H9 (cell line): ENCODE measurements at regions not wholly inside any gene's neighbourhood (a gene's known extent, or its start where the extent isn't known, plus 50 kb on each side); places are given as distances from the start of the nearest gene placed in this dataset.

Source experiments
- DNase-seq: peaks from one replicate; pipeline ENCODE4 v3.0.0-alpha.2; 2017
- H2AFZ ChIP-seq: one replicate; pipeline ENCODE4 v1.6.1; 2013; ENCODE audit warnings: mild to moderate bottlenecking, low read length, control low read depth, moderate library complexity
- H2AK5ac ChIP-seq: 2 replicates; pipeline ENCODE4 v1.6.1; 2013; ENCODE audit warnings: low read length, control low read depth, mixed read lengths; ENCODE audit not compliant: insufficient read length
- H2BK120ac ChIP-seq: one replicate; pipeline ENCODE4 v1.6.1; 2013; ENCODE audit warnings: low read depth, mild to moderate bottlenecking, low read length, control low read depth, inconsistent platforms; ENCODE audit not compliant: poor library complexity, severe bottlenecking
- H2BK12ac ChIP-seq: 2 replicates; pipeline ENCODE4 v1.6.1; 2013; ENCODE audit warnings: low read length, control low read depth, mixed read lengths, low read depth; ENCODE audit not compliant: insufficient read length
- H2BK15ac ChIP-seq: 2 replicates; pipeline ENCODE4 v1.6.1; 2013; ENCODE audit warnings: low read depth, low read length, control low read depth
- H2BK20ac ChIP-seq: one replicate; pipeline ENCODE4 v1.6.1; 2013; ENCODE audit warnings: low read depth, mild to moderate bottlenecking, low read length, control low read depth, inconsistent platforms; ENCODE audit not compliant: poor library complexity, severe bottlenecking
- H2BK5ac ChIP-seq: 2 replicates; pipeline ENCODE4 v1.6.1; 2013; ENCODE audit warnings: low read length, control low read depth, mixed read lengths; ENCODE audit not compliant: insufficient read length
- H3K14ac ChIP-seq: 2 replicates; pipeline ENCODE4 v1.6.1; 2013; ENCODE audit warnings: low read length, control low read depth; ENCODE audit not compliant: insufficient read depth
- H3K18ac ChIP-seq: 2 replicates; pipeline ENCODE4 v1.6.1; 2013; ENCODE audit warnings: low read depth, mild to moderate bottlenecking, mixed read lengths, low read length, control low read depth; ENCODE audit not compliant: insufficient read length
- H3K23ac ChIP-seq: 2 replicates; pipeline ENCODE4 v1.6.1; 2013; ENCODE audit warnings: low read length, control low read depth, mixed read lengths, low read depth; ENCODE audit not compliant: insufficient read length
- H3K23me2 ChIP-seq: 2 replicates; pipeline ENCODE4 v1.6.1; 2013; ENCODE audit warnings: low read depth, mild to moderate bottlenecking, mixed read lengths, low read length, control low read depth; ENCODE audit not compliant: insufficient read length, poor library complexity, severe bottlenecking
- H3K27ac ChIP-seq: 2 replicates; pipeline ENCODE4 v1.5.1; 2013; ENCODE audit warnings: low read length, control low read depth, mixed read lengths, low read depth; ENCODE audit not compliant: insufficient read length
- H3K27me3 ChIP-seq: 2 replicates; pipeline ENCODE4 v1.6.1; 2013; ENCODE audit warnings: low read length, control low read depth, inconsistent platforms; ENCODE audit not compliant: insufficient read depth
- H3K4ac ChIP-seq: 2 replicates; pipeline ENCODE4 v1.6.1; 2013; ENCODE audit warnings: low read depth, mild to moderate bottlenecking, control low read depth, inconsistent platforms, low read length, moderate library complexity
- H3K4me1 ChIP-seq: 2 replicates; pipeline ENCODE4 v1.6.1; 2013; ENCODE audit warnings: low read length, control low read depth, inconsistent platforms; ENCODE audit not compliant: insufficient read depth
- H3K4me2 ChIP-seq: 2 replicates; pipeline ENCODE4 v1.6.1; 2013; ENCODE audit warnings: low read length, control low read depth, mixed read lengths; ENCODE audit not compliant: insufficient read length, insufficient read depth
- H3K56ac ChIP-seq: 2 replicates; pipeline ENCODE4 v1.6.1; 2013; ENCODE audit warnings: low read depth, mild to moderate bottlenecking, mixed read lengths, low read length, control low read depth; ENCODE audit not compliant: insufficient read length
- H3K79me1 ChIP-seq: 2 replicates; pipeline ENCODE4 v1.6.1; 2013; ENCODE audit warnings: low read depth, mild to moderate bottlenecking, moderate library complexity, low read length, control low read depth, inconsistent platforms; ENCODE audit not compliant: insufficient read depth, poor library complexity, severe bottlenecking
- H3K79me2 ChIP-seq: 2 replicates; pipeline ENCODE4 v1.6.1; 2013; ENCODE audit warnings: low read length, control low read depth, inconsistent platforms; ENCODE audit not compliant: insufficient read depth
- H3K9ac ChIP-seq: 2 replicates; pipeline ENCODE4 v1.6.1; 2013; ENCODE audit warnings: low read length, control low read depth, mixed read lengths; ENCODE audit not compliant: insufficient read length; ENCODE audit errors: extremely low read depth
- H3K9me3 ChIP-seq: one replicate; pipeline ENCODE4 v1.6.1; 2013; ENCODE audit warnings: low read depth, low read length, inconsistent platforms; ENCODE audit not compliant: control insufficient read depth
- H3T11ph ChIP-seq: one replicate; pipeline ENCODE4 v1.6.1; 2013; ENCODE audit warnings: mild to moderate bottlenecking, low read length, control low read depth, inconsistent platforms
- H4K20me1 ChIP-seq: one replicate; pipeline ENCODE4 v1.6.1; 2013; ENCODE audit not compliant: control insufficient read depth, insufficient read length, insufficient read depth
- H4K5ac ChIP-seq: 2 replicates; pipeline ENCODE4 v1.6.1; 2013; ENCODE audit warnings: low read depth, mild to moderate bottlenecking, mixed read lengths, low read length, control low read depth; ENCODE audit not compliant: insufficient read length
- H4K8ac ChIP-seq: replicated peaks from 2 replicates; pipeline ENCODE4 v1.6.1; 2013; ENCODE audit warnings: low read length, control low read depth, mixed read lengths, low read depth; ENCODE audit not compliant: insufficient read length
- H4K91ac ChIP-seq: 2 replicates; pipeline ENCODE4 v1.6.1; 2013; ENCODE audit warnings: low read depth, mild to moderate bottlenecking, moderate library complexity, mixed read lengths, low read length, control low read depth; ENCODE audit not compliant: insufficient read length
- H3K27ac Mint-ChIP-seq, 3 experiments: 2 replicates in 2 of 3; 3 replicates in 1 of 3; pipeline ENCODE4 v1.8.0; 2020 to 2021; ENCODE audit warnings: mixed read lengths in 3 of 3, mild to moderate bottlenecking in 1 of 3, moderate library complexity in 1 of 3
- H3K27me3 Mint-ChIP-seq: 2 replicates; pipeline ENCODE4 v1.8.0; 2021; ENCODE audit warnings: low read depth, mild to moderate bottlenecking, moderate library complexity, mixed read lengths
- H3K36me3 Mint-ChIP-seq, 3 experiments: 2 replicates in 2 of 3; 3 replicates in 1 of 3; pipeline ENCODE4 v1.8.0; 2020 to 2021; ENCODE audit warnings: low read depth in 3 of 3, mixed read lengths in 3 of 3; ENCODE audit not compliant: insufficient read depth in 1 of 3
- H3K4me1 Mint-ChIP-seq, 2 experiments: 2 replicates each; pipeline ENCODE4 v1.8.0; 2020; ENCODE audit warnings: mixed read lengths in 2 of 2
- H3K4me3 Mint-ChIP-seq, 2 experiments: 2 replicates in 1 of 2; 3 replicates in 1 of 2; pipeline ENCODE4 v1.8.0; 2020 to 2021; ENCODE audit warnings: mild to moderate bottlenecking in 2 of 2, mixed read lengths in 2 of 2, moderate library complexity in 1 of 2
- H3K9me3 Mint-ChIP-seq, 2 experiments: 2 replicates in 1 of 2; 3 replicates in 1 of 2; pipeline ENCODE4 v1.8.0; 2020; ENCODE audit warnings: mild to moderate bottlenecking in 2 of 2, mixed read lengths in 2 of 2, moderate library complexity in 1 of 2
- WGBS: extraction: QIAGEN DNeasy Blood & Tissue Kit; methylation state at CpG from one replicate; pipeline ENCODE4 v1.1.7; 2013; ENCODE audit warnings: missing lambda C conversion rate, low lambda C conversion rate, mixed read lengths; ENCODE audit not compliant: insufficient read length; ENCODE audit errors: extremely low coverage; 5-methylcytosine and 5-hydroxymethylcytosine counted together
- TF ChIP-seq, protein P1 (sequence below): fragments of 200-600 bp; sonication (generic); conservative IDR thresholded peaks from 3 replicates; pipeline ENCODE4 v1.8.0; 2021; ENCODE audit warnings: antibody characterized with exemption, mild to moderate bottlenecking

GRCh38 chr16:20137909-20138308 is 64.2 kb upstream of the GPR139 start:
- no peak overlapping the region for H3K4me2 ChIP-seq
- no peak overlapping the region for H2BK15ac ChIP-seq
- H3K23ac ChIP-seq = no peak overlapping the region
- H3K18ac ChIP-seq = no peak overlapping the region
- no peaks in the 10 kb centered on the region for H3K79me1 ChIP-seq
- no peak overlapping the region for H2BK12ac ChIP-seq
- H3K56ac ChIP-seq = no peak overlapping the region
- no peak overlapping the region for H2AFZ ChIP-seq
- DNase-seq = no peak
- no peaks in the 10 kb centered on the region for H3K23me2 ChIP-seq
- no peak overlapping the region for H2BK120ac ChIP-seq
- TF ChIP-seq, protein P1, sequence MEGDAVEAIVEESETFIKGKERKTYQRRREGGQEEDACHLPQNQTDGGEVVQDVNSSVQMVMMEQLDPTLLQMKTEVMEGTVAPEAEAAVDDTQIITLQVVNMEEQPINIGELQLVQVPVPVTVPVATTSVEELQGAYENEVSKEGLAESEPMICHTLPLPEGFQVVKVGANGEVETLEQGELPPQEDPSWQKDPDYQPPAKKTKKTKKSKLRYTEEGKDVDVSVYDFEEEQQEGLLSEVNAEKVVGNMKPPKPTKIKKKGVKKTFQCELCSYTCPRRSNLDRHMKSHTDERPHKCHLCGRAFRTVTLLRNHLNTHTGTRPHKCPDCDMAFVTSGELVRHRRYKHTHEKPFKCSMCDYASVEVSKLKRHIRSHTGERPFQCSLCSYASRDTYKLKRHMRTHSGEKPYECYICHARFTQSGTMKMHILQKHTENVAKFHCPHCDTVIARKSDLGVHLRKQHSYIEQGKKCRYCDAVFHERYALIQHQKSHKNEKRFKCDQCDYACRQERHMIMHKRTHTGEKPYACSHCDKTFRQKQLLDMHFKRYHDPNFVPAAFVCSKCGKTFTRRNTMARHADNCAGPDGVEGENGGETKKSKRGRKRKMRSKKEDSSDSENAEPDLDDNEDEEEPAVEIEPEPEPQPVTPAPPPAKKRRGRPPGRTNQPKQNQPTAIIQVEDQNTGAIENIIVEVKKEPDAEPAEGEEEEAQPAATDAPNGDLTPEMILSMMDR = no peak
- H3K9me3 Mint-ChIP-seq = no peaks in the 10 kb centered on the region
- peaks cover 2 to 4% of the 10 kb centered on the region in 2 experiments; a peak in 3 of 4 replicates for H3K4me1 Mint-ChIP-seq
- H2BK5ac ChIP-seq = no peak overlapping the region
- H4K5ac ChIP-seq = no peak overlapping the region
- no peak overlapping the region for H2AK5ac ChIP-seq
- H3K27ac Mint-ChIP-seq = no peak overlapping the region
- no peaks in the 10 kb centered on the region for H3K79me2 ChIP-seq
- no peak overlapping the region for H3K4me3 Mint-ChIP-seq
- no peak overlapping the region for H3T11ph ChIP-seq
- no peak overlapping the region for H3K4ac ChIP-seq
- H3K4me1 ChIP-seq = no peaks in the 10 kb centered on the region
- H4K91ac ChIP-seq = no peak overlapping the region
- no peaks in the 10 kb centered on the region for H4K20me1 ChIP-seq
- no peak overlapping the region for H3K27ac ChIP-seq
- no peak overlapping the region for H3K14ac ChIP-seq
- no peak overlapping the region for H2BK20ac ChIP-seq
- no peaks in the 10 kb centered on the region for H3K36me3 Mint-ChIP-seq
- peaks cover 3% of the 10 kb centered on the region for H3K27me3 Mint-ChIP-seq
- H4K8ac ChIP-seq = no peak overlapping the region
- WGBS = no CpG with 5 or more reads among the region's 2 CpGs
- no peaks in the 10 kb centered on the region for H3K9me3 ChIP-seq
- H3K9ac ChIP-seq = no peak overlapping the region
- no peaks in the 10 kb centered on the region for H3K27me3 ChIP-seq
